ENCODE measurements at regions not wholly inside any gene's neighbourhood (a gene's known extent, or its start where the extent isn't known, plus 50 kb on each side); places are given as distances from the start of the nearest gene placed in this dataset.

DNA sequence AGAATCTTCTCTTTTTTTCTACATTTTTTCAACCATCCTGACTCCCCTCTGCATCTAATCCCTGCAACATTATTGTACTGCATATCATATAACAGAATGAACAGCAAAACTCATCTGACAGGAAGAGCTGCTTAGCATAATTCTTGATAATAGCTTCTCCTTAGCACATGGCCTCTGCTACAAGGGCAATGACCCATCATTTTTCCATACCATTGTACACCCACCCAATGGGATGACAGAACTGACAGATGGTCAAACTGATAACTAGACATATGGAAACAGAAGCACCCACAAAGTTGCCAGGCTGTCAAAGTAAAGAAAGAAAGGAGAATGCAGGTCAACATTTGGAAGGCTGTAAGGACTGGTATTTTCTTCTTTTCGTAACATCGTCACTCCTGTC is 390.4 kb upstream of the USP15 start:
- TF ChIP-seq, protein P1, sequence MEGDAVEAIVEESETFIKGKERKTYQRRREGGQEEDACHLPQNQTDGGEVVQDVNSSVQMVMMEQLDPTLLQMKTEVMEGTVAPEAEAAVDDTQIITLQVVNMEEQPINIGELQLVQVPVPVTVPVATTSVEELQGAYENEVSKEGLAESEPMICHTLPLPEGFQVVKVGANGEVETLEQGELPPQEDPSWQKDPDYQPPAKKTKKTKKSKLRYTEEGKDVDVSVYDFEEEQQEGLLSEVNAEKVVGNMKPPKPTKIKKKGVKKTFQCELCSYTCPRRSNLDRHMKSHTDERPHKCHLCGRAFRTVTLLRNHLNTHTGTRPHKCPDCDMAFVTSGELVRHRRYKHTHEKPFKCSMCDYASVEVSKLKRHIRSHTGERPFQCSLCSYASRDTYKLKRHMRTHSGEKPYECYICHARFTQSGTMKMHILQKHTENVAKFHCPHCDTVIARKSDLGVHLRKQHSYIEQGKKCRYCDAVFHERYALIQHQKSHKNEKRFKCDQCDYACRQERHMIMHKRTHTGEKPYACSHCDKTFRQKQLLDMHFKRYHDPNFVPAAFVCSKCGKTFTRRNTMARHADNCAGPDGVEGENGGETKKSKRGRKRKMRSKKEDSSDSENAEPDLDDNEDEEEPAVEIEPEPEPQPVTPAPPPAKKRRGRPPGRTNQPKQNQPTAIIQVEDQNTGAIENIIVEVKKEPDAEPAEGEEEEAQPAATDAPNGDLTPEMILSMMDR (IDR thresholded peaks at IDR 0.05): no peak
- no peak for TF ChIP-seq ZFX (IDR thresholded peaks at IDR 0.05; ENCODE audit: borderline replicate concordance)

Data from 22Rv1 (cell line).